GM04503 (cell line): ENCODE measurements at regions not wholly inside any gene's neighbourhood (a gene's known extent, or its start where the extent isn't known, plus 50 kb on each side); places are given as distances from the start of the nearest gene placed in this dataset.
A peak's percentile ranks its signal among the peaks of the same experiment; 100 is the strongest.

Experiments
- DNase-seq: peaks from one replicate; pipeline ENCODE4 v3.0.0-alpha.2; 2012; ENCODE audit warnings: low read depth

DNA sequence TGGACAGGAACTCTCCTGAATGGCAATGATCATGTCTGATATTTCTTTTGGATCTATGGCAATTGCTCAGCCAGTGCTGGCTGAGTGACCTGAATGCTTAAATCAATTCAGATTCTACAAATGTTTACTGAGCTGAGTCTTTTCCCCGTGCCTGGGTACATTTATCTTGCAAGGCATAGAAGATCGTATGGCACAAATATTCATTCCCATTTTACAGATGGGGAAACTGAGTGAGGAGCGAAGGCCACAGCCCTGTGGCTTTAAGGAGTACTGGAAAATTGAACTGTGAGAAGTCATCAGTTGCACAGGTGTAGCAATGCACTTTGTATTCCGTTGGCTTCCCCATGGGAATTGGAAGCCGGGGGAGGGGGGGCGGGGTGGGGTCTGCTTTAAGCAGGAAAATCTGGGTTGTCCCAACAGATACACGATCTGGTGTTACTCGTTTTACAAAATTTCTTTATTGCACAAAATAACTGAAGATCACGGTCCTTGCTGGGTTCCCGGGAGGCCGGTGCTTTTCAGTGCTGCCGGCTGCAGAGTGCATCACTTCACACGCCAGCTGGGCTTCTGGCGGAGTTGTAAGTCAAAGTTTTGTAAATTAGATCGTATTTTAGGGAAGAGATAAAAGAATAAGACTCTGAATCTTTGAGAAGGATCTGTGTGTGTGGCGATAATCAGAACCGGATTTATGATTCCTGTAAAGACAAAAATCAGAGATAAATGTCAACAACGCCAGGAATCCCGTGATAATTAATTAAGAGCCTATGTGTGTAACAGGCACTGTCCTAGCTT is 75.0 kb upstream of the MAP1LC3B2 start:
- DNase-seq, result no peak

DNA sequence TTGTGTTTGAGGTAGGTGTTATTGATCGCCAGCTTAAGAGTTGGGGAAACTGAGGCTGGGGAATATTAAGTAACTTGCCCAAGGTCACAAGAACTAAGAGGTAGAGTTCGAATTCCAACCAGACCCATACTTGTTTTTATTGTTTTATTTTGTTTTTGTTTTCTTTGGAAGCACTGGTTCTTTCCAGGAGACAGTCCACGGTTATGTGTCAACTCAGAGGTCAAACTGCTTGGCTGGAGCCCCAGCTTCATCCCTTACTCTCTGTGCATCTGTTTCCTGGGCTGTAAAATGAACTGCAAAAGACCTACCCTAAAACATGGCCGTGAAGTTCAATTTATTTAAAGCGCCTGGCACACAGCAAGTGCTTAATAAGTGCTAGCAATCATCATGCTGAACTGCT is 74.4 kb upstream of the MAP1LC3B2 start:
- no peak for DNase-seq

DNA sequence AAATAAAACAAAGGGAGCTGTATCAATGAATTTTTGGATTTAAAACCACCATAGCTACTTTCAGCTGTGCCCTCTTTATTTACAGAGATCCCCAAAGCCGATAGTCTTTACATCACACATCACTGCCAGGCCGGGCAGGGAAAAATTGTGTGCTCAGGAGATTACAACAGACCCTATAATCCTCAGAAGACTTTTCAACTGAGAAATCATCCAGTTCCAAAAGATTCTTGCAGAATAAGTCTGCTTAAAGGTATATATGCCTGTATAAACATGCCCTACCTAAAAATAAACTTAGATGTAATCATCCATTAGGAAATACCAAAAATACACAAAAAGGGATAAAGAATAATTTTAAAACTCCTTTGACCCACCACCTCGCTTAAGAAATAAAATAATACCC is 70.1 kb upstream of the MAP1LC3B2 start:
- no peak for DNase-seq

DNA sequence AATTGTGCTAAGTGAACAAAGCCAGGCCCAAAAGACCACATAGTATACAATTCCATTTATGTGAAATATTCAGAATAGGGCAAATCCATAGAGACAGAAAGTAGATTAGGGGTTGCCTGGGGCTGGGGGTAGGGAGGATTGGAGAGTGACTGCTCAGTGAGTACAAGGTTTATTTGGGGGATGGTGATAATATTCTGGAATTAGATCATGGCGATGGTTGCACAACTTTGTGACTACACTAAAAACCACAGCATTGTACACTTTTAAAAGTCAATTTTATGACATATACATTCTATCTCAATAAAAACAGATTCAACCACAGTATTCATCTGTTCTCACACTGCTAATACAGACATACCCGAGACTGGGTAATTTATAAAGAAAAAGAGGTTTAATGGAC is 68.7 kb upstream of the MAP1LC3B2 start:
- DNase-seq, result no peak

DNA sequence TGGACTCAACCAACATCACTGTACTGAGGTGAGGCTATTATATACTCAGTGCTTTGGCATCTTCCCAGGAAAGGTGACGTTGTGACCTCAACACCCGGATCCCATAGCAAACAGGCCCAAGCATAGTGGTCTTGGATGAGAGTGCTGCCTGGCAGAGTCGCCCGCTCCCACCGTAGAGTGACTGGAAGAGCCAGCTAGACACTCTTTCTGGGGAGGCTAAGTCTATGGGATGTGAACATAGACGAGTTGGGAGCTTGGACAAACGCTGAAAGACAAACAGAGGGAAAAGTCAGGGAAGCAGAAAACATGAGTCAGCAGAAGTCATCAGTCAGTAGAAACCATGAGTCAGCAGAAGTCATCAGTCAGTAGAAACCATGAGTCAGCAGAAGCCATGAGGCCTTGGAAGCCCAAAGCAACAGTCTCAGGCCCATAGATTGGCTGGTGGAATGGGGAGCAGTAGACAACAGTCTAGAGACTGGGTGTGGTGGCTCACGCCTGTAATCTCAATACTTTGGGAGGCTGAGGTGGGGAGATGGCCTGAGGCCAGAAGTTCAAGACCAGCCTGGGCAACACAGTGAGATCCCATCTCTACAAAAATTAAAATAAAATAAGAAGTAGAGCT is 66.4 kb upstream of the MAP1LC3B2 start:
- no peak for DNase-seq

DNA sequence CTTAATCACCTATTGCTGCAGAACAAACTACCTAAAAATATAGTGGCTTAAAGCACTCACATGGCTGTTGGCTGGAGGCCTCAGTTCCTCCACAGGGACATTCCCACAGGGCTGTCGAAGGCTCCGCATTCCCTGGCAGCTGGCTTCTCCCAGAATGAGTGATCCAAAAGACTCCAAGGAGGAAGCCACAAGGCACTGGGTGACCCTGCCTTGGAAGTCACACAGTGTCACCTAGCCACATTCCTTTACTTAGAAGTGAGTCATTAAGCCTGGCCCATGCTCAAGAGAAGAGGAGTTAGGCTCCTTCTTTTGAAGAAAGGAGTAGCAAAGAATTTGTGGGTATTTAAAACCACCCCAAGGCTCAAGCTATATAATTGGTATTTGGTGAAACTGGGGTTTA is 63.9 kb upstream of the MAP1LC3B2 start:
- DNase-seq, result peak; percentile 69

DNA sequence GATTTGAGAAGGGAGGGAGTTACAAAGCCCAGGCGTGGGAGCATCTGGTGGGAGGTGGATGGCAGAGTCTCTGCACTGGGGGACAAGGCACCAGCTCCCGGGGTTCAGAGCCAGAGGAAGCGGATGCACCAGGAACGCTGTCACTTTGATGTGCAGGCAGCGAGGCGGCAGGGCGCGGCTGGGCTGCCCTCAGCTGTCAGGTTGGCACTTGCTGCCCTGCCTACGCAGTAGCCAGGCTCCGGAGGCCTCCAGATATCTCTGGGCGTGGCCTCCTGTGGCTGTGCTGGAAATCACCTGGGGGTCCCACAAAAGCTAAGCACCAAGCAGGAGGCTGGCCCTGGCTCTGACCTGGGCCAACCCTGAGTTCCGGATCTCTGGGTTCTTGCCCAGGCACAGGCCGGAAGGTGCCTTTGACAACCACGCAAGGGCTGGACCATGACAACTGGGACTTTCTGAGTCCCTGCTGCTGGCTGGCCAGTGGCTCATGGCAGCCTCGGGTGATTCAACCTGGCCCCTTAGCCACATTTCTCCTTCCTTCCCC is 62.1 kb upstream of the MAP1LC3B2 start:
- no peak for DNase-seq

DNA sequence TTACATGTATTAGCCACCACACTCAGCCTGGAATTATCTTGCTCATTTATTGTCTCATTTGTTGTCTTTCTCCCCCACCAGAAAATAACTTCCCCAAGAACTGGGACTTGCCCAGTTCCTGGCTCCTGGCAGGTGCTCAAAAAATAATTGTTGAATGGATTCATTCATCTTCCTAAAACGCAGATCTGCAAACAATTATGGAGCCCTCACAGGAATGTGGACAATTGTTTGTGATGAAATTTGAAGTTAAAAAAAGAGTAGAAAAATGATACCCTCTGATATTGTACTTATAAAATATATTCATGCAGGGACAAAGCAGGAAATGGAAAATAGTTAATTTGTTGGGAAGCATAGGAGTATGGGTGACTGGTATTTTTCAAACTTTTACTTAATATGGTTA is 60.7 kb upstream of the MAP1LC3B2 start:
- DNase-seq, result peak; percentile 82

DNA sequence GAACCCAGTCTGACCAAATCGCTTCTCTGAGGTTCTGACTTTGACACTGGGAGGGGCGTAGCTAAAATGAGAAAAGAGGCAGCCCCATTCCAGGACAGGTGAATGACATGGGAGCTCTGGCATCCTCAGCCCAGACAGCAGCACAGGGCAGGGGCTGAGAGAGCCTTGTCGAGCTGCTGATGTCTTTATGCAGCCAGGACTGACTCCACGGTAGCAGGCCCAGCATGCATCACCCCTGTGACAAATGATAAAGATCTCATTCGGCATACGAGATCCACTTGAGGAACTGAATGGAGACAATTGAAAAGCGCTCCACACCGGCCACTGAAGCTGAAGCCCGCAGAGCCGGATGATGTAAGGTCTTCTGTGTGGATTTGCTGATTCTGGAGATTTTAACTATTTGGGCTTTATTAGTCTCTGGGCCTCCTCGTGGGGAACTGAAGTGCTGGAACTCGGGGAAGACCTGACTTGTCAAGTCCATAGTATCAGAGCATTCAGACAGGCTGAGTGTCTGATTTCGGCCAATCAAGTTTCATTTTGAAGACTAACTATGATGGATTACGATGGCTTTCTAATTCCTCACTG is 56.9 kb upstream of the MAP1LC3B2 start:
- DNase-seq, result no peak

DNA sequence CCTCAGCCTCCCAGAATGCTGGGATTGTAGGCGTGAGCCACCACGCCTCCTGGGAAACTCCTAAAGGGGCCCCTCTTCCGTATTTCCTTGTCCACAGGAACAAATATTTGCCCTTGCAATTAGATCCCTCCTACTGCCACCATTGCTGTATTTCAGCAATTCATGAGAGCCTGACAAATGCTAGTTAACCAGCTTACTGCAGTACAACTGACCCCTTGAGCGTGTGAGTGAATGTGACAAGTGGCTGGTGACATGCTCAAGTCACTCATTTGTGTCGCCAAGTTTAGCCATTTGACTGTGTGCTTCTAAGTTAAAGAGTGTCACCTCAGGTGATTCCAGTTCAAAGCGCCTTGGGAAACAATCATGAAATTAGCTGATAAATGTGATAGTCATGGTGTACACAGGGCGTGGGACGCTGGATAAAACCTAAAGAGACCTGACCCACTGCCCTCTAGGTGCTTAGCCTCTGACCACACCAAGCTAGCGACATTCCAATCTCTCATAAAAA is 56.1 kb upstream of the MAP1LC3B2 start:
- no peak for DNase-seq

DNA sequence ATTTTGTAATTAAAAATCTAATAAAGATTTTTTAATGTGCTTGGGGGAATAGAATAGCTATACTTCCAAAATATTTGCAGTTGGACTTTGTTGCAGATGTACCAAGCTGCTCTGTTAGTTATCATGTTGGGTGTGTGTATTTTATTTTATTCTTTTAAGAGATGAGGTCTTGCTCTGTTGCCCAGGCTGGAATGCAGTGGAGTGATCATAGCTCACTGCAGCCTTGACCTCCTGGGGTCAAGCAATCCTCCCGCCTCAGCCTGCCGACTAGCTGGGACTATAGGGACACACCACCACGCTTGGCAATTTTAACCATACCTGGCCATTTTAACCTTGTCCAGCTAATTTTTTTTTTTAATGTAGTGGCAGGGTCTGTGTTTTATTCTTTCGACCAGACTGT is 54.7 kb upstream of the MAP1LC3B2 start:
- DNase-seq, result no peak

DNA sequence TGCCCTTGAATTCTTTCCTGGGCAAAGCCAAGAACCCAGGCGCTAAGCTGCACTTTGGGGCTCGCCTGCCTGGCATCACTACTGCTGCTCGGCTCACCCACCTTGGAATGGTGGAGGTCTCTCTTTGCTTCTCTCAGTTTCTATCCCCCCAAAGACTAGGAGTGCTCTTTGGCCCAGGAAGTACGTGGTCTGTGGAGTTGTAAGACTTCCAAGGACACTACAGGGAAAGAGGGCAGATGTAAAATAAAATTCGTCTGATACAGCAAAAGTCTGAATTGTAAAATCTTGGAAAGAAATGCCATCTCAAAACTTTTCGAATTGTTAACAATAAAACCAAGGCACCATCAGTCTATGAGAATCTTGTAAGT is 52.5 kb upstream of the MAP1LC3B2 start:
- no peak for DNase-seq

DNA sequence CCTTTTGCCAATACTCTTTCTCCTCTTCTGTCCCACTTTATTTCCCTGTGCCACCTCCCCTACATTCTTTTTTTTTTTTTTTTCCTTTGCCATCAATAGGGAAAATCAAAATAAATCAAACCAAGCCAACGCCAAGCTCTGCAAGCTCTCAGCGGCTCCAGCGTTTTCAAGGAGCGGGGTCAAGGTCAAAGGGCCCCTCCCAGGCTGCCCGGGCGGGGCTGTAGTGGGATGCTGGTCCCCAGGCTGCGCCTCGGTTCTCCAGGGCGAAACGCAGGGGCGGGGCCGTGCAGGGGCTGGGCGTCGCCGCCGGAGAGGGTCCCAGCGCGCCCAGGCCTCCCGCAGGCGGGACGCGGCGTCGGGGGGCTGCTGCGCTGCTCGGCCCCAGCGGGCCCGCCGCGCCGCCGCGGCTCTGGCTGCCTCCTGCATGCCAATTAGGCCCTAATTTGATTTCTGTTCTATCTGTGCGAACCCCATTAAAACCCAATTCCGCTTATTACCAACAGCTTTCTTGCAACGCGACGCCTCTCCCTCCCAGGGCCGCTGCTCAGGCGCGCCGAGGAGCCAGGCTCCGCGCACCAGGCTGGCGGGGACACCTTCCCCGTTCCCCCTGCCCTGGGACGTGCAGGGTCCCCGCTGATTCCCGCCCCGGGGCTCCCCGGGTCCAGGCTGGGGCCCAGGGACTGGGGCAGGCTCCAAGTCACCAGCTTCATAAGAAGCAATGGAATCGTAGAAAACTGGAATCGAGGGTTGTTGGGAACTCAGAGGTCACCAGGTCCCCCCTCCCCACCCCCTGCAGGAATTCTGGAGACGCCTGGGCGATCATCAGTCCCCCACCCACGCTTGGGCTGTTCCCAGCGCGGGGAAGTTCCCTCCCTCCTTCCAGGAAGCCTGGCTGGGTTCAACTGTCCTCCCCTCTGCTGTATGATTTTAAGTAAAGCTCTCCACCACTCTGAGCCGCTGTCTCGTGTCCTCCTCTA is 50.7 kb upstream of the MAP1LC3B2 start:
- DNase-seq, result no peak
